ENCODE measurements at regions not wholly inside any gene's neighbourhood (a gene's known extent, or its start where the extent isn't known, plus 50 kb on each side); places are given as distances from the start of the nearest gene placed in this dataset.

- no peak for DNase-seq
Observed at GRCh38 chr14:62027958-62028357, 265.7 kb downstream of the SNAPC1 start.

- no peak for DNase-seq
Observed at GRCh38 chr14:62029569-62029924, 267.3 kb downstream of the SNAPC1 start.

GRCh38 chr14:62030387-62030786 is 268.2 kb downstream of the SNAPC1 start:
- no peak for DNase-seq

GRCh38 chr14:62031504-62031903 is 269.3 kb downstream of the SNAPC1 start:
- DNase-seq, result no peak

- no peak for DNase-seq
Observed at GRCh38 chr14:62053188-62053587, 291.0 kb downstream of the SNAPC1 start.

- DNase-seq, result no peak
Observed at GRCh38 chr14:62056789-62057188, 294.6 kb downstream of the SNAPC1 start.

- DNase-seq, result no peak
Observed at GRCh38 chr14:62062645-62063044, 300.4 kb downstream of the SNAPC1 start.

GRCh38 chr14:62064751-62065323 is 302.6 kb downstream of the SNAPC1 start:
- DNase-seq, result no peak

GRCh38 chr14:62066304-62066703 is 304.1 kb downstream of the SNAPC1 start:
- DNase-seq, result no peak

- no peak for DNase-seq
Observed at GRCh38 chr14:62071039-62071438, 308.8 kb downstream of the SNAPC1 start.

- no peak for DNase-seq
Observed at GRCh38 chr14:62076368-62076767, 314.1 kb downstream of the SNAPC1 start.

GRCh38 chr14:62076825-62077605 is 314.8 kb downstream of the SNAPC1 start:
- DNase-seq, result no peak

- no peak for DNase-seq
Observed at GRCh38 chr14:62077676-62078261, 315.5 kb downstream of the SNAPC1 start.

- no peak for DNase-seq
Observed at GRCh38 chr14:62079038-62079437, 316.8 kb downstream of the SNAPC1 start.

GRCh38 chr14:62081012-62081612 is 318.9 kb downstream of the SNAPC1 start:
- DNase-seq, result no peak

- DNase-seq, result no peak
Observed at GRCh38 chr14:62081951-62082350, 319.7 kb downstream of the SNAPC1 start.

GRCh38 chr14:62082779-62083178 is 320.6 kb downstream of the SNAPC1 start:
- DNase-seq, result no peak

- no peak for DNase-seq
Observed at GRCh38 chr14:62084020-62084419, 321.8 kb downstream of the SNAPC1 start.

GRCh38 chr14:62087191-62087590 is 325.0 kb downstream of the SNAPC1 start:
- no peak for DNase-seq

GRCh38 chr14:62093736-62094135 is 331.5 kb downstream of the SNAPC1 start:
- DNase-seq, result no peak

GRCh38 chr14:62097072-62097471 is 334.9 kb downstream of the SNAPC1 start:
- DNase-seq, result no peak

GRCh38 chr14:62097824-62098223 is 335.6 kb downstream of the SNAPC1 start:
- DNase-seq, result no peak

- DNase-seq, result no peak
Observed at GRCh38 chr14:62098357-62098756, 336.1 kb downstream of the SNAPC1 start.

GRCh38 chr14:62099091-62099490 is 336.9 kb downstream of the SNAPC1 start:
- DNase-seq, result no peak

Measured in SIG-M5 (cell line).